H9 (cell line): ENCODE measurements at regions not wholly inside any gene's neighbourhood (a gene's known extent, or its start where the extent isn't known, plus 50 kb on each side); places are given as distances from the start of the nearest gene placed in this dataset.

ENCODE experiments used
- DNase-seq: peaks from one replicate; pipeline ENCODE4 v3.0.0-alpha.2; 2017
- H2AFZ ChIP-seq: one replicate; pipeline ENCODE4 v1.6.1; 2013; ENCODE audit warnings: mild to moderate bottlenecking, low read length, control low read depth, moderate library complexity
- H2AK5ac ChIP-seq: 2 replicates; pipeline ENCODE4 v1.6.1; 2013; ENCODE audit warnings: low read length, control low read depth, mixed read lengths; ENCODE audit not compliant: insufficient read length
- H2BK120ac ChIP-seq: one replicate; pipeline ENCODE4 v1.6.1; 2013; ENCODE audit warnings: low read depth, mild to moderate bottlenecking, low read length, control low read depth, inconsistent platforms; ENCODE audit not compliant: poor library complexity, severe bottlenecking
- H2BK12ac ChIP-seq: 2 replicates; pipeline ENCODE4 v1.6.1; 2013; ENCODE audit warnings: low read length, control low read depth, mixed read lengths, low read depth; ENCODE audit not compliant: insufficient read length
- H2BK15ac ChIP-seq: 2 replicates; pipeline ENCODE4 v1.6.1; 2013; ENCODE audit warnings: low read depth, low read length, control low read depth
- H2BK20ac ChIP-seq: one replicate; pipeline ENCODE4 v1.6.1; 2013; ENCODE audit warnings: low read depth, mild to moderate bottlenecking, low read length, control low read depth, inconsistent platforms; ENCODE audit not compliant: poor library complexity, severe bottlenecking
- H2BK5ac ChIP-seq: 2 replicates; pipeline ENCODE4 v1.6.1; 2013; ENCODE audit warnings: low read length, control low read depth, mixed read lengths; ENCODE audit not compliant: insufficient read length
- H3K14ac ChIP-seq: 2 replicates; pipeline ENCODE4 v1.6.1; 2013; ENCODE audit warnings: low read length, control low read depth; ENCODE audit not compliant: insufficient read depth
- H3K18ac ChIP-seq: 2 replicates; pipeline ENCODE4 v1.6.1; 2013; ENCODE audit warnings: low read depth, mild to moderate bottlenecking, mixed read lengths, low read length, control low read depth; ENCODE audit not compliant: insufficient read length
- H3K23ac ChIP-seq: 2 replicates; pipeline ENCODE4 v1.6.1; 2013; ENCODE audit warnings: low read length, control low read depth, mixed read lengths, low read depth; ENCODE audit not compliant: insufficient read length
- H3K23me2 ChIP-seq: 2 replicates; pipeline ENCODE4 v1.6.1; 2013; ENCODE audit warnings: low read depth, mild to moderate bottlenecking, mixed read lengths, low read length, control low read depth; ENCODE audit not compliant: insufficient read length, poor library complexity, severe bottlenecking
- H3K27ac ChIP-seq: 2 replicates; pipeline ENCODE4 v1.5.1; 2013; ENCODE audit warnings: low read length, control low read depth, mixed read lengths, low read depth; ENCODE audit not compliant: insufficient read length
- H3K27me3 ChIP-seq: 2 replicates; pipeline ENCODE4 v1.6.1; 2013; ENCODE audit warnings: low read length, control low read depth, inconsistent platforms; ENCODE audit not compliant: insufficient read depth
- H3K4ac ChIP-seq: 2 replicates; pipeline ENCODE4 v1.6.1; 2013; ENCODE audit warnings: low read depth, mild to moderate bottlenecking, control low read depth, inconsistent platforms, low read length, moderate library complexity
- H3K4me1 ChIP-seq: 2 replicates; pipeline ENCODE4 v1.6.1; 2013; ENCODE audit warnings: low read length, control low read depth, inconsistent platforms; ENCODE audit not compliant: insufficient read depth
- H3K4me2 ChIP-seq: 2 replicates; pipeline ENCODE4 v1.6.1; 2013; ENCODE audit warnings: low read length, control low read depth, mixed read lengths; ENCODE audit not compliant: insufficient read length, insufficient read depth
- H3K56ac ChIP-seq: 2 replicates; pipeline ENCODE4 v1.6.1; 2013; ENCODE audit warnings: low read depth, mild to moderate bottlenecking, mixed read lengths, low read length, control low read depth; ENCODE audit not compliant: insufficient read length
- H3K79me1 ChIP-seq: 2 replicates; pipeline ENCODE4 v1.6.1; 2013; ENCODE audit warnings: low read depth, mild to moderate bottlenecking, moderate library complexity, low read length, control low read depth, inconsistent platforms; ENCODE audit not compliant: insufficient read depth, poor library complexity, severe bottlenecking
- H3K79me2 ChIP-seq: 2 replicates; pipeline ENCODE4 v1.6.1; 2013; ENCODE audit warnings: low read length, control low read depth, inconsistent platforms; ENCODE audit not compliant: insufficient read depth
- H3K9ac ChIP-seq: 2 replicates; pipeline ENCODE4 v1.6.1; 2013; ENCODE audit warnings: low read length, control low read depth, mixed read lengths; ENCODE audit not compliant: insufficient read length; ENCODE audit errors: extremely low read depth
- H3K9me3 ChIP-seq: one replicate; pipeline ENCODE4 v1.6.1; 2013; ENCODE audit warnings: low read depth, low read length, inconsistent platforms; ENCODE audit not compliant: control insufficient read depth
- H3T11ph ChIP-seq: one replicate; pipeline ENCODE4 v1.6.1; 2013; ENCODE audit warnings: mild to moderate bottlenecking, low read length, control low read depth, inconsistent platforms
- H4K20me1 ChIP-seq: one replicate; pipeline ENCODE4 v1.6.1; 2013; ENCODE audit not compliant: control insufficient read depth, insufficient read length, insufficient read depth
- H4K5ac ChIP-seq: 2 replicates; pipeline ENCODE4 v1.6.1; 2013; ENCODE audit warnings: low read depth, mild to moderate bottlenecking, mixed read lengths, low read length, control low read depth; ENCODE audit not compliant: insufficient read length
- H4K8ac ChIP-seq: replicated peaks from 2 replicates; pipeline ENCODE4 v1.6.1; 2013; ENCODE audit warnings: low read length, control low read depth, mixed read lengths, low read depth; ENCODE audit not compliant: insufficient read length
- H4K91ac ChIP-seq: 2 replicates; pipeline ENCODE4 v1.6.1; 2013; ENCODE audit warnings: low read depth, mild to moderate bottlenecking, moderate library complexity, mixed read lengths, low read length, control low read depth; ENCODE audit not compliant: insufficient read length
- H3K27ac Mint-ChIP-seq, 3 experiments: 2 replicates in 2 of 3; 3 replicates in 1 of 3; pipeline ENCODE4 v1.8.0; 2020 to 2021; ENCODE audit warnings: mixed read lengths in 3 of 3, mild to moderate bottlenecking in 1 of 3, moderate library complexity in 1 of 3
- H3K27me3 Mint-ChIP-seq: 2 replicates; pipeline ENCODE4 v1.8.0; 2021; ENCODE audit warnings: low read depth, mild to moderate bottlenecking, moderate library complexity, mixed read lengths
- H3K36me3 Mint-ChIP-seq, 3 experiments: 2 replicates in 2 of 3; 3 replicates in 1 of 3; pipeline ENCODE4 v1.8.0; 2020 to 2021; ENCODE audit warnings: low read depth in 3 of 3, mixed read lengths in 3 of 3; ENCODE audit not compliant: insufficient read depth in 1 of 3
- H3K4me1 Mint-ChIP-seq, 2 experiments: 2 replicates each; pipeline ENCODE4 v1.8.0; 2020; ENCODE audit warnings: mixed read lengths in 2 of 2
- H3K4me3 Mint-ChIP-seq, 2 experiments: 2 replicates in 1 of 2; 3 replicates in 1 of 2; pipeline ENCODE4 v1.8.0; 2020 to 2021; ENCODE audit warnings: mild to moderate bottlenecking in 2 of 2, mixed read lengths in 2 of 2, moderate library complexity in 1 of 2
- H3K9me3 Mint-ChIP-seq, 2 experiments: 2 replicates in 1 of 2; 3 replicates in 1 of 2; pipeline ENCODE4 v1.8.0; 2020; ENCODE audit warnings: mild to moderate bottlenecking in 2 of 2, mixed read lengths in 2 of 2, moderate library complexity in 1 of 2
- CTCF ChIP-seq: fragments of 200-600 bp; sonication (generic); conservative IDR thresholded peaks from 3 replicates; pipeline ENCODE4 v1.8.0; 2021; ENCODE audit warnings: antibody characterized with exemption, mild to moderate bottlenecking
- WGBS: extraction: QIAGEN DNeasy Blood & Tissue Kit; methylation state at CpG from one replicate; pipeline ENCODE4 v1.1.7; 2013; ENCODE audit warnings: missing lambda C conversion rate, low lambda C conversion rate, mixed read lengths; ENCODE audit not compliant: insufficient read length; ENCODE audit errors: extremely low coverage; 5-methylcytosine and 5-hydroxymethylcytosine counted together

GRCh38 chr2:70381821-70382220 lies 80.0 kb upstream of the FAM136A start:
- Histone ChIP-seq H2BK120ac (no peak overlapping the region), H3K27me3 (no peaks in the 10 kb centered on the region), H3K23ac (no peak overlapping the region), H4K5ac (no peak overlapping the region), H3K14ac (no peak overlapping the region), H2BK15ac (no peak overlapping the region), H2BK5ac (no peak overlapping the region), H2BK20ac (no peak overlapping the region), H3K4me1 (no peaks in the 10 kb centered on the region), H2AK5ac (no peak overlapping the region), H4K20me1 (no peaks in the 10 kb centered on the region), H3K27ac (no peak overlapping the region), H3K56ac (no peak overlapping the region), H2BK12ac (no peak overlapping the region), H3K4ac (no peak overlapping the region), H3K79me2 (no peaks in the 10 kb centered on the region), H3K23me2 (no peaks in the 10 kb centered on the region), H3K18ac (no peak overlapping the region), H3T11ph (no peak overlapping the region), H4K91ac (no peak overlapping the region), H3K9ac (no peak overlapping the region), H4K8ac (no peak overlapping the region), H3K4me2 (no peak overlapping the region), H3K79me1 (no peaks in the 10 kb centered on the region), H2AFZ (no peak overlapping the region), H3K9me3 (no peaks in the 10 kb centered on the region)
- no peak for TF ChIP-seq CTCF
- Mint-ChIP-seq H3K9me3 (peaks cover 0 to 3% of the 10 kb centered on the region in 2 experiments; a peak in 3 of 5 replicates), H3K4me1 (0 out of 4 replicates have a peak, but pooled peaks cover 0 to 3% of the 10 kb centered on the region in 2 experiments), H3K36me3 (peaks cover 0 to 2% (median 0%) of the 10 kb centered on the region in 3 experiments; a peak in 1 of 7 replicates), H3K4me3 (no peak overlapping the region), H3K27ac (no peak overlapping the region), H3K27me3 (no peaks in the 10 kb centered on the region; the same call in 1 of the 2 replicates)
- no CpG with 5 or more reads among the region's 6 CpGs for WGBS
- no peak for DNase-seq
